Heart right ventricle (tissue), 16 donors: ENCODE measurements at regions not wholly inside any gene's neighbourhood (a gene's known extent, or its start where the extent isn't known, plus 50 kb on each side); places are given as distances from the start of the nearest gene placed in this dataset.

ENCODE experiments used
- ATAC-seq, 8 donors: fragments of 200-7000 bp; cut with Tn5 transposase; one replicate each; pipeline ENCODE4 v1.9.1; 2020; ENCODE audit warnings: mild to moderate bottlenecking in 8 of 8, moderate library complexity in 8 of 8, moderate number of reproducible peaks in 1 of 8
- DNase-seq, 2 donors: peaks; one replicate each; pipeline ENCODE4 v3.0.0-alpha.2; 2020
- H3K27ac ChIP-seq, 10 donors: fragments of 200-600 bp; sonication (generic) in 2 of 10; one replicate each; pipeline versions ENCODE4 v1.5.0 to v1.8.0; 2020 to 2022; ENCODE audit warnings: mild to moderate bottlenecking in 3 of 10
- H3K27me3 ChIP-seq, 7 donors: fragments of 200-600 bp; one replicate each; pipeline ENCODE4 v1.8.0; 2021 to 2022; ENCODE audit warnings: mild to moderate bottlenecking in 2 of 7
- H3K36me3 ChIP-seq, 9 donors: fragments of 200-600 bp; sonication (generic) in 1 of 9; one replicate each; pipeline versions ENCODE4 v1.5.0 to v1.8.0; 2020 to 2022; ENCODE audit warnings: mild to moderate bottlenecking in 2 of 9
- H3K4me1 ChIP-seq, 9 donors: fragments of 200-600 bp; sonication (generic) in 1 of 9; one replicate each; pipeline versions ENCODE4 v1.5.0 to v1.8.0; 2020 to 2022; ENCODE audit warnings: mild to moderate bottlenecking in 4 of 9
- H3K4me3 ChIP-seq, 10 donors: fragments of 200-600 bp; sonication (generic) in 2 of 10; one replicate each; pipeline versions ENCODE4 v1.5.0 to v1.8.0; 2020 to 2022; ENCODE audit warnings: mild to moderate bottlenecking in 7 of 10, moderate library complexity in 2 of 10
- H3K9me3 ChIP-seq, 11 donors: fragments of 200-600 bp in 10 of 11; sonication (generic) in 2 of 11; one replicate each; pipeline versions ENCODE4 v1.5.0 to v1.8.0; 2013 to 2022; ENCODE audit warnings: mild to moderate bottlenecking in 2 of 11, control low read depth in 1 of 11, moderate library complexity in 1 of 11
- WGBS, 2 donors: extraction: QIAGEN DNeasy Blood & Tissue Kit; methylation state at CpG; one replicate each; pipeline ENCODE4 v1.1.7; 2013; ENCODE audit warnings: inconsistent platforms in 1 of 2; 5-methylcytosine and 5-hydroxymethylcytosine counted together
- intact Hi-C, 10 donors: fragments of 100-400 bp; cut with DNase I; formaldehyde crosslinking; loops; one replicate each; pipeline versions ENCODE4 v1.11.1 to v1.14.2; 2022
- TF ChIP-seq, protein P1 (sequence below), 9 donors: fragments of 200-600 bp; sonication (generic) in 2 of 9; IDR thresholded peaks; one replicate each; pipeline versions ENCODE4 v1.5.0 to v1.8.0; 2021 to 2022; ENCODE audit warnings: antibody characterized with exemption in 9 of 9, mild to moderate bottlenecking in 5 of 9, moderate library complexity in 1 of 9
- donor health status: Arrhythmogenic right ventricular cardiomyopathy.
- donor health status: ischemic (EF 13 %, LVEDD 7.1; RV severe dilation, severe dysfunction).
- donor health status: healthy with polysubstance abuse.
- donor health status: DM: no; HTN: yes; CAD: no.
- donor health status: DM: no; HTN: no; CAD: no.
- donor health status: ischemic (EF 25% LVEDD 6.9; RV normal size, moderate dysfunction).
- donor health status: ischemic (EF 25% LVEDD 5.7; RV mildly dilated, moderate dysfunction).
- donor health status: healthy.
- donor health status: DM: yes; HTN: yes; CAD: no.
- donor health status: Ischemic cardiomyopathy.
- donor health status: ischemic (EF 35%, LVEDD 5.7; RV mildly dilated, moderate dysfunction).
- donor health status: nonischemic (EF 11% LVEDD 7.7; RV severe dilation, severe dysfunction).
- donor health status: DM: yes; HTN: yes; CAD: no.
- donor health status: PGD.
- donor health status: ischemic (EF 29% LVEDD 5.4; RV normal size, mild dysfunction).
- donor health status: nonischemic (EF 23%, LVEDD 6.1; RV moderate dilation, normal function).

DNA sequence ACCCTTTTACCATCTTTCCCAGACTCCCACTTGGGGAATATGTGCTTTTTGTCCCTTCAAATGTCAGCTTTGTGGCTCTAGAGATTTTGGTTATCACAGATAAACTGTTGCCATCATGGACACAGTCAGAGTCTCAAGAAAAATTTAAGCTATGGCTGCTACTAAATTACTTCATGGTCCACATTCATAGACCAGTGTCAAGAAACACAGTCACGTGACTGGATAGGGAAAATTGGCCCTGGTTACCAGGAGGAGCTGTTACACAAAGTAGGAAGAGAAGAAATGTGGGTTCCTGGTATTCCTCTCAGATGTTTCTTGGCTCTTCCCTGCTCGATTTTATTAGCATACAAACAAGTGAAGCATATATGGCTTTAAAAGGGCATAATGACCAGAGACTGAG, 348.9 kb downstream of the NDFIP2 start:
- H3K4me1 ChIP-seq, result peaks cover 0 to 4% (median 0%) of the 10 kb centered on the region in 9 donors
- intact Hi-C loops, result no loop called here
- TF ChIP-seq, protein P1, sequence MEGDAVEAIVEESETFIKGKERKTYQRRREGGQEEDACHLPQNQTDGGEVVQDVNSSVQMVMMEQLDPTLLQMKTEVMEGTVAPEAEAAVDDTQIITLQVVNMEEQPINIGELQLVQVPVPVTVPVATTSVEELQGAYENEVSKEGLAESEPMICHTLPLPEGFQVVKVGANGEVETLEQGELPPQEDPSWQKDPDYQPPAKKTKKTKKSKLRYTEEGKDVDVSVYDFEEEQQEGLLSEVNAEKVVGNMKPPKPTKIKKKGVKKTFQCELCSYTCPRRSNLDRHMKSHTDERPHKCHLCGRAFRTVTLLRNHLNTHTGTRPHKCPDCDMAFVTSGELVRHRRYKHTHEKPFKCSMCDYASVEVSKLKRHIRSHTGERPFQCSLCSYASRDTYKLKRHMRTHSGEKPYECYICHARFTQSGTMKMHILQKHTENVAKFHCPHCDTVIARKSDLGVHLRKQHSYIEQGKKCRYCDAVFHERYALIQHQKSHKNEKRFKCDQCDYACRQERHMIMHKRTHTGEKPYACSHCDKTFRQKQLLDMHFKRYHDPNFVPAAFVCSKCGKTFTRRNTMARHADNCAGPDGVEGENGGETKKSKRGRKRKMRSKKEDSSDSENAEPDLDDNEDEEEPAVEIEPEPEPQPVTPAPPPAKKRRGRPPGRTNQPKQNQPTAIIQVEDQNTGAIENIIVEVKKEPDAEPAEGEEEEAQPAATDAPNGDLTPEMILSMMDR (IDR thresholded peaks at IDR 0.05), result no peak
- H3K9me3 ChIP-seq, result no peaks in the 10 kb centered on the region
- DNase-seq (no peak), ATAC-seq (no peak)
- no peaks in the 10 kb centered on the region for H3K36me3 ChIP-seq
- no peak overlapping the region for H3K27ac ChIP-seq
- no peaks in the 10 kb centered on the region for H3K27me3 ChIP-seq
- WGBS, 2 donors, result 72 to 74% methylated on average over 2 of the region's 2 CpGs
- no peak overlapping the region for H3K4me3 ChIP-seq

DNA sequence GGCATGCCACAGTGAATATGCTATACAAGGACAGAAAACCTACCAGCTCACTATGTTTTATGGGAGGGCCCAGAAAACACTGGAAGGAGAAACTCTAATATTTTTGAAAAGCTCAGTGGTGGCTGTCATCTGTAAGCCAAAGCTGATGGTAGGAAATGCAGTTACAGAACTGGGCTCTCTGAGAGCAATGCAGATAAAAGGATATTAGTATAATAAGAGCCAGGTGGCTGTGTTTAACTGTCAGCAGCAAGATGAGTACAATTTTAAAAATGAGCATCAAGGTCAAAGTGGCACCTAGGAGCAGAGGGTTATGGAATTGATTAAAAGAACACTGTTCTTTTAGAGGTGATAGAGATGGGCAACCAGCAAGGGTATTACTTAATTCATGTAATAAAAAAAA, 345.0 kb downstream of the NDFIP2 start:
- intact Hi-C loops, result no loop called here
- no peak overlapping the region for H3K27ac ChIP-seq
- no peaks in the 10 kb centered on the region for H3K36me3 ChIP-seq
- TF ChIP-seq, protein P1 (IDR thresholded peaks at IDR 0.05), result no peak
- no peak for ATAC-seq
- H3K4me1 ChIP-seq, result no peaks in the 10 kb centered on the region
- H3K4me3 ChIP-seq, result no peak overlapping the region
- no peak for DNase-seq
- H3K27me3 ChIP-seq, result no peaks in the 10 kb centered on the region
- peaks cover 0 to 6% (median 0%) of the 10 kb centered on the region in 11 donors for H3K9me3 ChIP-seq

DNA sequence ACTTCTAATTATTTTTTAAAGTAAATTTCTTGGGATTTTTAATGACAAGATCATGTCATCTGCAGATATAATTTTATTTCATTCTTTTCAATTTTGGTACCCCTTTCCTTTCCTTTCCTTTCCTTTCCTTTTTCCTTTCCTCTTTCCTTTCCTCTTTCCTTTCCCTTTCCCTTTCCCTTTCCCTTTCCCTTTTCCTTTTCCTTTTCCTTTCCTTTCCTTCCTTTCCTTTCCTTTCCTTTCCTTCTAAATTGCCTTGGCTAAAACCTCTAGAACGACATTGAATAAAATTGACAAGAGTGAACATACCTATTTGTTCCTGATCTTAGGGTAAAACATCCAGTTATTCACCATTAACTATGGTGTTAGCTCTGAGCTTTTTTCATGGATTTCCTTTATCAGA, 334.1 kb downstream of the NDFIP2 start:
- TF ChIP-seq, protein P1 (IDR thresholded peaks at IDR 0.05), result no peak
- ATAC-seq (no peak), DNase-seq (no peak)
- no peaks in the 10 kb centered on the region for H3K36me3 ChIP-seq
- H3K9me3 ChIP-seq, result peaks cover 0 to 8% (median 0%) of the 10 kb centered on the region in 11 donors
- no peak overlapping the region for H3K4me3 ChIP-seq
- WGBS, 2 donors, result 93 to 97% methylated on average over 1 of the region's 1 CpG
- H3K4me1 ChIP-seq, result peaks cover 0 to 12% (median 0%) of the 10 kb centered on the region in 9 donors
- intact Hi-C loops, result no loop called here
- H3K27ac ChIP-seq, result no peak overlapping the region
- no peaks in the 10 kb centered on the region for H3K27me3 ChIP-seq

DNA sequence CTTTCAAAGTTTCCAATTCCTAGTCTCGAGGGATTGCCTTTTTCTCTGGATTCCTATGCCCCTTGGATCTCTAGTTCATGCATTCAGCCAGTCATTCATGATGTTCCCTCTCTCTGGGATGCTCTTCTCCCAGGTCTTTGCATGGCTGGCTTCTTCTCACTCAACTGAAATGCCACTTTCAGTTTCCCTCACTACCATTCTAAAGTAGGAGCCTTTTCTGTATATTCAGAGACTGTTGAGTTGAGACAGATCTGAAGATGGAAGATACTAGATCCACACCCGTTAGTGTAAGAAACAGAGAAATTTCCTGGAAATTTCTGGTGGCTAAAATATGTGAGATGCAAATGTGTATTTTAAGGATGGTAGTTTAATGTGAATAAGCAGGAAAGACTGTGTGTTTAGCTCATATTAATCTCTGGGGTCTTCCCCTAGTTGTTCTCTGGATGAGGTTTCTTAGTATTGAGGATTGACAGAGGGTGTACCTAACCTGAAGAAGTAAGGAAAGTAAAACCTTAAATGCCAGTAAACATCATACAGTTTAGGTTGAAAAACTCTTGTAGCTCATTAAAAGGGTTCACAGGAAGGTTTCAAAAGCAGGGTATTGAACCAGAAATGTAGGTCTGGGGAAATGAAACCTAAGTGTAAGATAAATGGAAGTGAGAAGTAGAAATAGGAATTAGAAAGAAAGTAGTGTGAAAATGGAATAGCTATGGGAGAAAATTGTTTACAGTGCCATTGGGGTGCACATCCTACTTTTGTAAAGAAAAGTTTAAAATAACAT, 331.3 kb downstream of the NDFIP2 start:
- Histone ChIP-seq H3K4me3 (no peak overlapping the region), H3K4me1 (peaks cover 0 to 12% (median 0%) of the 10 kb centered on the region in 9 donors), H3K27ac (peak overlapping the region in 1 of 10 donors; percentile 2), H3K36me3 (no peaks in the 10 kb centered on the region), H3K27me3 (no peaks in the 10 kb centered on the region), H3K9me3 (peaks cover 0 to 8% (median 0%) of the 10 kb centered on the region in 11 donors)
- TF ChIP-seq, protein P1 (IDR thresholded peaks at IDR 0.05), result no peak
- intact Hi-C loops, result no loop called here
- WGBS, 2 donors, result 84 to 93% methylated on average over 2 of the region's 2 CpGs
- ATAC-seq (no peak), DNase-seq (no peak)
